MM.1S (cell line): ENCODE measurements at regions not wholly inside any gene's neighbourhood (a gene's known extent, or its start where the extent isn't known, plus 50 kb on each side); places are given as distances from the start of the nearest gene placed in this dataset.

Source experiments
- EZH2 ChIP-seq: fragments of 300-600 bp; sonication (generic); optimal IDR thresholded peaks from 2 replicates; pipeline ENCODE3; 2017; ENCODE audit warnings: low read depth, mild to moderate bottlenecking, antibody characterized with exemption, low read length, mixed read lengths
- TF ChIP-seq, protein P1 (sequence below): fragments of 300-600 bp; sonication (generic); IDR thresholded peaks from 2 replicates; pipeline ENCODE4 v1.5.1; 2016; ENCODE audit warnings: antibody characterized with exemption, low read length, mixed read lengths

DNA sequence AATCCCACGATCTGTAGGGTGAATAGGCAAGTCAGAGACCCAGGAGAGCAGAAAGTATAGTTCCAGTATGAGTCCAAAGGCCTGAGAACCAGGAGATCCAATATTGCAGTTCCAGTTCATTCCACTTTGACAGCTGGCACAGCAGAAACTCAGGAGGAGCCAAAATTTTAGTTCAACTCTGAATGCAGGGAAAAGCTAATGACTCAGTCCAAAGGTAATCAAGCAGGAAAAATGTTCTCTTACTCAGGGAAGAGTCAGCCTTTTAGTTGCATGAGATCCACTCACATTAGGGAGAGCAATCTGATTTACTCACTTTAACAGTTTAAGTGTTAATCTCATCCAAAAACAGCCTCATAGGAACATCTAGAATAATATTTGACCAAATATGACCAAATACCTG lies 130.2 kb upstream of the LRFN5 start:
- TF ChIP-seq, protein P1, sequence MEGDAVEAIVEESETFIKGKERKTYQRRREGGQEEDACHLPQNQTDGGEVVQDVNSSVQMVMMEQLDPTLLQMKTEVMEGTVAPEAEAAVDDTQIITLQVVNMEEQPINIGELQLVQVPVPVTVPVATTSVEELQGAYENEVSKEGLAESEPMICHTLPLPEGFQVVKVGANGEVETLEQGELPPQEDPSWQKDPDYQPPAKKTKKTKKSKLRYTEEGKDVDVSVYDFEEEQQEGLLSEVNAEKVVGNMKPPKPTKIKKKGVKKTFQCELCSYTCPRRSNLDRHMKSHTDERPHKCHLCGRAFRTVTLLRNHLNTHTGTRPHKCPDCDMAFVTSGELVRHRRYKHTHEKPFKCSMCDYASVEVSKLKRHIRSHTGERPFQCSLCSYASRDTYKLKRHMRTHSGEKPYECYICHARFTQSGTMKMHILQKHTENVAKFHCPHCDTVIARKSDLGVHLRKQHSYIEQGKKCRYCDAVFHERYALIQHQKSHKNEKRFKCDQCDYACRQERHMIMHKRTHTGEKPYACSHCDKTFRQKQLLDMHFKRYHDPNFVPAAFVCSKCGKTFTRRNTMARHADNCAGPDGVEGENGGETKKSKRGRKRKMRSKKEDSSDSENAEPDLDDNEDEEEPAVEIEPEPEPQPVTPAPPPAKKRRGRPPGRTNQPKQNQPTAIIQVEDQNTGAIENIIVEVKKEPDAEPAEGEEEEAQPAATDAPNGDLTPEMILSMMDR, result no peak
- TF ChIP-seq EZH2, result no peak
